ENCODE measurements at regions not wholly inside any gene's neighbourhood (a gene's known extent, or its start where the extent isn't known, plus 50 kb on each side); places are given as distances from the start of the nearest gene placed in this dataset.
A peak's percentile ranks its signal among the peaks of the same experiment; 100 is the strongest.
"Not testable (repeated sequence)": the region's sequence is repeated elsewhere in the genome, so short reads cannot be mapped to it uniquely, and the experiment has no call there.

DNA sequence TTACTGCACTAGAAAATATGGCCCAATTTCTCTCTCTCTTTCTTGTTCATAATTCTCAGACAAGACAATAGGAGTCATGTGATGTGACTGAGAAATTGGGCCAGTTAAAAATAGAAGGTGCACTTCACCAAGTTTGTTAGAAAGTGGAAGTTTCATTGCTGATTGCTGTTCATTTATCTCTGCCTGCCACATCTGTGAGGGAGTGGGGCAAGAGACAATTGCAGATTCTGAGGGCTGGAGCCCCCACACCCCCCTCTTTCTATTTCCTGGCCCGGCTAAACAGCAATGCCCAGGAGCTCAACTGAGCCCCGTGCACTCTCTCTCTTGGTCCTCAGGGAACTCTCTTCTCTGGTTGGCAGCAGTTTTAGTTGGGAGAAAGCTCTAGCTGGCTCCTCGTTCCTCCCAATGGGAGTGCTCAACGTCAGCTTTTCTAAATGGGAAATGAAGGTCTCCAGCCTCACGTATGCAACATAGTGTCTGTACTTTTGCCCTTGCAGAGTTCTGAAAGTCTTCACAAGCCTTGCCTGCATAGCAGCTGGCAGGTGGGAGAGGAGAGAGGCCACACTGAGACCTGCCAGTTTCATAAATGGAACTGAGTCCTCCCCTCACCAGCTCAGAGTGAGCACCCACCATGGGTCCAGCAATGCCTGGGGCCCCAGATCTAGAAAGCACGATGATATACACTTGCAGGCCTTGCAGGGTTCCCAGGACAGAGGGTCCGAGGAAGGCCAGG is 115.7 kb downstream of the MYCN start:
- Histone ChIP-seq H3K36me3 (ENCODE audit: low read depth, missing control alignments) (no peaks in the 10 kb centered on the region), H3K9me3 (no peaks in the 10 kb centered on the region), H3K4me3 (no peak overlapping the region), H3K4me1 (peaks cover 12% of the 10 kb centered on the region), H3K27me3 (no peaks in the 10 kb centered on the region), H3K27ac (no peak overlapping the region)
- WGBS, 2 donors, result 31 to 38% methylated on average over 6 to 7 of the region's 7 CpGs
- peak; percentile 36 for DNase-seq
- intact Hi-C loops (cut with DNase I; ENCODE audit: low total_unique reads), result no loop called here
- TF ChIP-seq POLR2A (IDR thresholded peaks at IDR 0.05), result no peak
- TF ChIP-seq, protein P1, sequence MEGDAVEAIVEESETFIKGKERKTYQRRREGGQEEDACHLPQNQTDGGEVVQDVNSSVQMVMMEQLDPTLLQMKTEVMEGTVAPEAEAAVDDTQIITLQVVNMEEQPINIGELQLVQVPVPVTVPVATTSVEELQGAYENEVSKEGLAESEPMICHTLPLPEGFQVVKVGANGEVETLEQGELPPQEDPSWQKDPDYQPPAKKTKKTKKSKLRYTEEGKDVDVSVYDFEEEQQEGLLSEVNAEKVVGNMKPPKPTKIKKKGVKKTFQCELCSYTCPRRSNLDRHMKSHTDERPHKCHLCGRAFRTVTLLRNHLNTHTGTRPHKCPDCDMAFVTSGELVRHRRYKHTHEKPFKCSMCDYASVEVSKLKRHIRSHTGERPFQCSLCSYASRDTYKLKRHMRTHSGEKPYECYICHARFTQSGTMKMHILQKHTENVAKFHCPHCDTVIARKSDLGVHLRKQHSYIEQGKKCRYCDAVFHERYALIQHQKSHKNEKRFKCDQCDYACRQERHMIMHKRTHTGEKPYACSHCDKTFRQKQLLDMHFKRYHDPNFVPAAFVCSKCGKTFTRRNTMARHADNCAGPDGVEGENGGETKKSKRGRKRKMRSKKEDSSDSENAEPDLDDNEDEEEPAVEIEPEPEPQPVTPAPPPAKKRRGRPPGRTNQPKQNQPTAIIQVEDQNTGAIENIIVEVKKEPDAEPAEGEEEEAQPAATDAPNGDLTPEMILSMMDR (IDR thresholded peaks at IDR 0.05), result no peak

DNA sequence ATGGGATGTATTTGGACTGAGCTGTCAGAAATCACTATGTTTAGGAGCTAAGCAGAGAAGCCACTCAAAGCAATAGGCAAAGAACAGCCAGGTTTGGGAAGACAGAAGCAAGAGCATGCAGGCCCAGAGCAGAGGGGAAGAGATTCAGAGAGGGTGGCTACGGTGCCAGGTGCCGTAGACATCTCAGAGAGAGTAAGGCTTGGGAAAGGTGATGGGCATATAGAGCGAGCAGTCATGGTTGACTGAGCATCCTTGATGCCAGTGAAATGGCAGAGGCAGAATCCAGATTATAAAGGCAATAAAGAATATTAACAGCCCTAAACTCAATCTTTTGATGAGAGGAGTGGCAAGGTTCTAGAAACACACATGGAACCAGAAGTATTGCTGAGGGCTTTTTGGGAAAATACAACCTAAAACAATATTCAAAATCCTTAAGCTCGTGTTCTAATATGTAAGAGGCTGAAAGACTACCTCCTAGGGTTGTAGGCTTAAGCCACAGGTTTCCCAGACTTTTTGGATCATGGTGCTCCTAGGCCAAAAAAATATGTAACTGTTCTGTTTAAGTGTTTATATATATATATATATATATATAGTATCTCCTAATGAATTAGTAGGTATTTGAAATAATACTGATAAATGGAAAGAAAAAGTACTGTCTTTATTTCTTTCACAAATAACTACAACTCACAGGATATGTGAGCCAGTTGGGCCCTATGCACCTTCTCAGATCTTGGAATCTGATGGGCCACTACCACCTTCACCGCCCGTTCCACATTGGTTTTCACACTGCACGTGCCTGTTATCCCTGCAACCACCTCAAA is 113.3 kb downstream of the MYCN start:
- Histone ChIP-seq H3K36me3 (ENCODE audit: low read depth, missing control alignments) (no peaks in the 10 kb centered on the region), H3K4me1 (peaks cover 15% of the 10 kb centered on the region), H3K9me3 (no peaks in the 10 kb centered on the region), H3K27ac (no peak overlapping the region), H3K4me3 (no peak overlapping the region), H3K27me3 (no peaks in the 10 kb centered on the region)
- WGBS, 2 donors, result 82 to 86% methylated on average over 7 of the region's 7 CpGs
- TF ChIP-seq POLR2A (IDR thresholded peaks at IDR 0.05), result no peak
- TF ChIP-seq, protein P1 (IDR thresholded peaks at IDR 0.05), result no peak
- intact Hi-C loops (cut with DNase I; ENCODE audit: low total_unique reads), result no loop called here
- no peak for DNase-seq

DNA sequence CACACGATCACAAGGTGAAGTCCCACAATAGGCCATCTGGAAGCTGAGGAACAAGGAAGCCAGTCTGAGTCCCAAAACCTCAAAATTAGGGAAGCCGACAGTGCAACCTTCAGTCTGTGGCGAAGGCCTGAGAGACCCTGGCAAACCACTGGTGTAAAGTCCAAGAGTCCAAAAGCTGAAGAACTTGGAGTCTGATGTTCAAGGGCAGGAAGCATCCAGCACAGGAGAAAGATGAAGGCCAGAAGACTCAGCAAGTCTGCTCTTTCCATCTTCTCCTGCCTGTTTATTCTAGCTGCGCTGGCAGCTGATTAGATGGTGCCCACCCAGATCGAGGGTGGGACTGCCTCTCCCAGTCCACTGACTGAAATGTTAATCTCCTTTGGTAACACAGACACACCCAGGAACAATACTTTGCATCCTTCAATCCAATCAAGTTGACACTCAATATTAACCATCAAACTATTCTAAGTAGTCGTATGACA is 112.3 kb downstream of the MYCN start:
- H3K4me3 ChIP-seq; H3K9me3 ChIP-seq; H3K36me3 ChIP-seq (ENCODE audit: low read depth, missing control alignments); intact Hi-C loops (cut with DNase I; ENCODE audit: low total_unique reads); H3K27ac ChIP-seq; H3K27me3 ChIP-seq; DNase-seq: not testable (repeated sequence)
- 78 to 89% methylated on average over 6 of the region's 6 CpGs for WGBS, 2 donors
- peaks cover 15% of the 10 kb centered on the region for H3K4me1 ChIP-seq

DNA sequence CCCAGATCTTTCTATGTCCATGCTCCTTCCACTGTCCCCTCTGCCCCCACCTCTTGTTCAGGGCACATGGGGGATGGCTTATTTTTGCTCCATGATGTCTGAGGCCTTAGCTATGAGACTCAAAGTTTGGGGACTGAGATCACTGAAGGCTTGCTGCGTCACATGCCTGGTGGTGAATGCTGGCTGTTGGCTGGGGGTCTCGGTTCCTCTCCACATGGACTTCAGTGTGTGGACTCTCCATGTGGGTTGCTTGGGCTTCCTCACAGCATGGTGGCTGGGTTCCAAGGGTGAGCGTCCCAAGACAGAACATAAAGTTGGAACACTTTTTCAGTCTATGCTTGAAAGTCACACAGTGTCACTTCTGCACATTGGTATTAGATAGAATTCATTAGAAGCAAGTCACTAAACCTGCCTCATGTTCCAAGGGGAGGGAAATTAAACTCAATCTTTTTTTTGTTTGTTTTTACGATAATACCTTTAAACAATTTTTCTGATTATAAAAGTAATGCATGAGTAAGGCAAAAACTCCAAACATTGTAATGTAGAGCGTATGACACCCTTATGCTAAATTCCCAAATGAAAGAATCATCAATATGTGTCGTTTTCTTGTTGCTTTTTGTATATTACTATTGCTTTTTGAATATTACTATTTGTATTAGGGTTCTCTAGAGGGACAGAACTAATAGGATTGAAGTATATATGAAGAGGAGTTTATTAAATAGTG is 111.7 kb downstream of the MYCN start:
- Histone ChIP-seq H3K4me1 (peaks cover 15% of the 10 kb centered on the region), H3K9me3 (no peaks in the 10 kb centered on the region), H3K27me3 (no peaks in the 10 kb centered on the region), H3K36me3 (ENCODE audit: low read depth, missing control alignments) (no peaks in the 10 kb centered on the region), H3K27ac (peak overlapping the region in 1 of 2 donors; percentile 51), H3K4me3 (no peak overlapping the region)
- WGBS, 2 donors, result 96% methylated on average over 6 of the region's 6 CpGs
- no peak for DNase-seq
- no peak for TF ChIP-seq POLR2A (IDR thresholded peaks at IDR 0.05)
- intact Hi-C loops (cut with DNase I; ENCODE audit: low total_unique reads), result no loop called here

DNA sequence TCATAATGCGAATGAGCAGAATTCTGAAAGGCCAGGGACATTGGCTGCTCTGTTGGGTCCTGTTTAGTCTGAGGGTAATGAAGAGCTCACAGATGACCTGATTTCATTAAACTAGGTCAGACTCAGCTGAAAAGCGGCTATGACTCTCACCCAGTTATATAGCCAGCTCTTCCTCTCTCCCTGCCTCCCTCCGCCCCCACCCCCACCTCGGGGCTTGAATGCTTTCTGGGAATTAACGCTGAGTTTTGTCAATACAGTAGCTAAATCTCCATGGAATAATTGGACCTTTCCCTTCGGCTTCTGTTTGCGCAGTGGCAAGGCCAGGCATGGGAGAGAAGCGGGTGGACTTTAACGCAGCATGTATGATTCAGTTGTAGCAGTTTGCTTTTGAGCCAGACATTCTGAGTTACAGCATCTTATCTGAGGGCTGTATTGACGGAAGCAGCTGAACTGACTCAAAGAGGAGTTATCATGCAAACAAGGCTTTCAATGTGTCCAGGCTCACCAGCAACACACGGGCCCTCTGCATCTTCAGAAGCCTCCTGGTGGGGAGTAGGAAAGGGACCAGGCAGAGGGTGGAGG is 110.6 kb downstream of the MYCN start:
- Histone ChIP-seq H3K9me3 (no peaks in the 10 kb centered on the region), H3K4me1 (peaks cover 9% of the 10 kb centered on the region), H3K4me3 (no peak overlapping the region), H3K36me3 (ENCODE audit: low read depth, missing control alignments) (no peaks in the 10 kb centered on the region), H3K27me3 (no peaks in the 10 kb centered on the region), H3K27ac (peak overlapping the region; percentile 25 to 51)
- DNase-seq, result peak; percentile 56
- intact Hi-C loops (cut with DNase I; ENCODE audit: low total_unique reads), result no loop called here
- 59 to 74% methylated on average over 11 of the region's 11 CpGs for WGBS, 2 donors
- TF ChIP-seq, protein P1 (IDR thresholded peaks at IDR 0.05), result no peak
- TF ChIP-seq POLR2A (IDR thresholded peaks at IDR 0.05), result no peak
